H9 (cell line): ENCODE measurements at regions not wholly inside any gene's neighbourhood (a gene's known extent, or its start where the extent isn't known, plus 50 kb on each side); places are given as distances from the start of the nearest gene placed in this dataset.

ENCODE experiments used
- DNase-seq: peaks from one replicate; pipeline ENCODE4 v3.0.0-alpha.2; 2017
- H2AFZ ChIP-seq: one replicate; pipeline ENCODE4 v1.6.1; 2013; ENCODE audit warnings: mild to moderate bottlenecking, low read length, control low read depth, moderate library complexity
- H2AK5ac ChIP-seq: 2 replicates; pipeline ENCODE4 v1.6.1; 2013; ENCODE audit warnings: low read length, control low read depth, mixed read lengths; ENCODE audit not compliant: insufficient read length
- H2BK120ac ChIP-seq: one replicate; pipeline ENCODE4 v1.6.1; 2013; ENCODE audit warnings: low read depth, mild to moderate bottlenecking, low read length, control low read depth, inconsistent platforms; ENCODE audit not compliant: poor library complexity, severe bottlenecking
- H2BK12ac ChIP-seq: 2 replicates; pipeline ENCODE4 v1.6.1; 2013; ENCODE audit warnings: low read length, control low read depth, mixed read lengths, low read depth; ENCODE audit not compliant: insufficient read length
- H2BK15ac ChIP-seq: 2 replicates; pipeline ENCODE4 v1.6.1; 2013; ENCODE audit warnings: low read depth, low read length, control low read depth
- H2BK20ac ChIP-seq: one replicate; pipeline ENCODE4 v1.6.1; 2013; ENCODE audit warnings: low read depth, mild to moderate bottlenecking, low read length, control low read depth, inconsistent platforms; ENCODE audit not compliant: poor library complexity, severe bottlenecking
- H2BK5ac ChIP-seq: 2 replicates; pipeline ENCODE4 v1.6.1; 2013; ENCODE audit warnings: low read length, control low read depth, mixed read lengths; ENCODE audit not compliant: insufficient read length
- H3K14ac ChIP-seq: 2 replicates; pipeline ENCODE4 v1.6.1; 2013; ENCODE audit warnings: low read length, control low read depth; ENCODE audit not compliant: insufficient read depth
- H3K18ac ChIP-seq: 2 replicates; pipeline ENCODE4 v1.6.1; 2013; ENCODE audit warnings: low read depth, mild to moderate bottlenecking, mixed read lengths, low read length, control low read depth; ENCODE audit not compliant: insufficient read length
- H3K23ac ChIP-seq: 2 replicates; pipeline ENCODE4 v1.6.1; 2013; ENCODE audit warnings: low read length, control low read depth, mixed read lengths, low read depth; ENCODE audit not compliant: insufficient read length
- H3K23me2 ChIP-seq: 2 replicates; pipeline ENCODE4 v1.6.1; 2013; ENCODE audit warnings: low read depth, mild to moderate bottlenecking, mixed read lengths, low read length, control low read depth; ENCODE audit not compliant: insufficient read length, poor library complexity, severe bottlenecking
- H3K27ac ChIP-seq: 2 replicates; pipeline ENCODE4 v1.5.1; 2013; ENCODE audit warnings: low read length, control low read depth, mixed read lengths, low read depth; ENCODE audit not compliant: insufficient read length
- H3K27me3 ChIP-seq: 2 replicates; pipeline ENCODE4 v1.6.1; 2013; ENCODE audit warnings: low read length, control low read depth, inconsistent platforms; ENCODE audit not compliant: insufficient read depth
- H3K4ac ChIP-seq: 2 replicates; pipeline ENCODE4 v1.6.1; 2013; ENCODE audit warnings: low read depth, mild to moderate bottlenecking, control low read depth, inconsistent platforms, low read length, moderate library complexity
- H3K4me1 ChIP-seq: 2 replicates; pipeline ENCODE4 v1.6.1; 2013; ENCODE audit warnings: low read length, control low read depth, inconsistent platforms; ENCODE audit not compliant: insufficient read depth
- H3K4me2 ChIP-seq: 2 replicates; pipeline ENCODE4 v1.6.1; 2013; ENCODE audit warnings: low read length, control low read depth, mixed read lengths; ENCODE audit not compliant: insufficient read length, insufficient read depth
- H3K56ac ChIP-seq: 2 replicates; pipeline ENCODE4 v1.6.1; 2013; ENCODE audit warnings: low read depth, mild to moderate bottlenecking, mixed read lengths, low read length, control low read depth; ENCODE audit not compliant: insufficient read length
- H3K79me1 ChIP-seq: 2 replicates; pipeline ENCODE4 v1.6.1; 2013; ENCODE audit warnings: low read depth, mild to moderate bottlenecking, moderate library complexity, low read length, control low read depth, inconsistent platforms; ENCODE audit not compliant: insufficient read depth, poor library complexity, severe bottlenecking
- H3K79me2 ChIP-seq: 2 replicates; pipeline ENCODE4 v1.6.1; 2013; ENCODE audit warnings: low read length, control low read depth, inconsistent platforms; ENCODE audit not compliant: insufficient read depth
- H3K9ac ChIP-seq: 2 replicates; pipeline ENCODE4 v1.6.1; 2013; ENCODE audit warnings: low read length, control low read depth, mixed read lengths; ENCODE audit not compliant: insufficient read length; ENCODE audit errors: extremely low read depth
- H3K9me3 ChIP-seq: one replicate; pipeline ENCODE4 v1.6.1; 2013; ENCODE audit warnings: low read depth, low read length, inconsistent platforms; ENCODE audit not compliant: control insufficient read depth
- H3T11ph ChIP-seq: one replicate; pipeline ENCODE4 v1.6.1; 2013; ENCODE audit warnings: mild to moderate bottlenecking, low read length, control low read depth, inconsistent platforms
- H4K20me1 ChIP-seq: one replicate; pipeline ENCODE4 v1.6.1; 2013; ENCODE audit not compliant: control insufficient read depth, insufficient read length, insufficient read depth
- H4K5ac ChIP-seq: 2 replicates; pipeline ENCODE4 v1.6.1; 2013; ENCODE audit warnings: low read depth, mild to moderate bottlenecking, mixed read lengths, low read length, control low read depth; ENCODE audit not compliant: insufficient read length
- H4K8ac ChIP-seq: replicated peaks from 2 replicates; pipeline ENCODE4 v1.6.1; 2013; ENCODE audit warnings: low read length, control low read depth, mixed read lengths, low read depth; ENCODE audit not compliant: insufficient read length
- H4K91ac ChIP-seq: 2 replicates; pipeline ENCODE4 v1.6.1; 2013; ENCODE audit warnings: low read depth, mild to moderate bottlenecking, moderate library complexity, mixed read lengths, low read length, control low read depth; ENCODE audit not compliant: insufficient read length
- H3K27ac Mint-ChIP-seq, 3 experiments: 2 replicates in 2 of 3; 3 replicates in 1 of 3; pipeline ENCODE4 v1.8.0; 2020 to 2021; ENCODE audit warnings: mixed read lengths in 3 of 3, mild to moderate bottlenecking in 1 of 3, moderate library complexity in 1 of 3
- H3K27me3 Mint-ChIP-seq: 2 replicates; pipeline ENCODE4 v1.8.0; 2021; ENCODE audit warnings: low read depth, mild to moderate bottlenecking, moderate library complexity, mixed read lengths
- H3K36me3 Mint-ChIP-seq, 3 experiments: 2 replicates in 2 of 3; 3 replicates in 1 of 3; pipeline ENCODE4 v1.8.0; 2020 to 2021; ENCODE audit warnings: low read depth in 3 of 3, mixed read lengths in 3 of 3; ENCODE audit not compliant: insufficient read depth in 1 of 3
- H3K4me1 Mint-ChIP-seq, 2 experiments: 2 replicates each; pipeline ENCODE4 v1.8.0; 2020; ENCODE audit warnings: mixed read lengths in 2 of 2
- H3K4me3 Mint-ChIP-seq, 2 experiments: 2 replicates in 1 of 2; 3 replicates in 1 of 2; pipeline ENCODE4 v1.8.0; 2020 to 2021; ENCODE audit warnings: mild to moderate bottlenecking in 2 of 2, mixed read lengths in 2 of 2, moderate library complexity in 1 of 2
- H3K9me3 Mint-ChIP-seq, 2 experiments: 2 replicates in 1 of 2; 3 replicates in 1 of 2; pipeline ENCODE4 v1.8.0; 2020; ENCODE audit warnings: mild to moderate bottlenecking in 2 of 2, mixed read lengths in 2 of 2, moderate library complexity in 1 of 2
- WGBS: extraction: QIAGEN DNeasy Blood & Tissue Kit; methylation state at CpG from one replicate; pipeline ENCODE4 v1.1.7; 2013; ENCODE audit warnings: missing lambda C conversion rate, low lambda C conversion rate, mixed read lengths; ENCODE audit not compliant: insufficient read length; ENCODE audit errors: extremely low coverage; 5-methylcytosine and 5-hydroxymethylcytosine counted together
- TF ChIP-seq, protein P1 (sequence below): fragments of 200-600 bp; sonication (generic); conservative IDR thresholded peaks from 3 replicates; pipeline ENCODE4 v1.8.0; 2021; ENCODE audit warnings: antibody characterized with exemption, mild to moderate bottlenecking

DNA sequence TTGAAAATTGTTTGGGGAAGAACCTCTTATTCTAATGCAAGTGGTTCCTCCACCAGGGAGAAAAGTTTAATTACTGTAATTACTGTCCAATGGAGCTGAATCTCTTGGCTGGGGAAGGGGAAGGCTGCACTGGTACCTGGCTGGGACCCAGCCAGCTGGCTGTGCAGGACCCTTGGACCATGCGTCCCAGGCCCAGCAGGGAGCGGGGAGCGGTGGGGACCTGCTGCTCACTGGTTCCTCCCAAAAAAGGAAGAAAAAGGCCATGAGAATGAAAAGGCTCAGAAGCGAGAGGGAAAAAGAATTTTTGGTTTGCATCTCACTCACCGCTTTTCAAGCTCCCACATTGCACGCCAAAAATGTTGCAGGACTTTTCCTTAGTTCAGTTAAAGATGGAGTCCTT, 333.5 kb downstream of the FAM47B start:
- Mint-ChIP-seq H3K4me1 (0 out of 4 replicates have a peak, but pooled peaks cover 0 to 3% of the 10 kb centered on the region in 2 experiments), H3K9me3 (peaks cover 52 to 53% of the 10 kb centered on the region in 2 experiments), H3K4me3 (no peak overlapping the region), H3K36me3 (peaks cover 0 to 5% (median 0%) of the 10 kb centered on the region in 3 experiments; a peak in 1 of 7 replicates), H3K27ac (no peak overlapping the region; a peak in 1 of 7 replicates), H3K27me3 (no peaks in the 10 kb centered on the region; the same call in 1 of the 2 replicates)
- H2BK5ac ChIP-seq: no peak overlapping the region
- TF ChIP-seq, protein P1, sequence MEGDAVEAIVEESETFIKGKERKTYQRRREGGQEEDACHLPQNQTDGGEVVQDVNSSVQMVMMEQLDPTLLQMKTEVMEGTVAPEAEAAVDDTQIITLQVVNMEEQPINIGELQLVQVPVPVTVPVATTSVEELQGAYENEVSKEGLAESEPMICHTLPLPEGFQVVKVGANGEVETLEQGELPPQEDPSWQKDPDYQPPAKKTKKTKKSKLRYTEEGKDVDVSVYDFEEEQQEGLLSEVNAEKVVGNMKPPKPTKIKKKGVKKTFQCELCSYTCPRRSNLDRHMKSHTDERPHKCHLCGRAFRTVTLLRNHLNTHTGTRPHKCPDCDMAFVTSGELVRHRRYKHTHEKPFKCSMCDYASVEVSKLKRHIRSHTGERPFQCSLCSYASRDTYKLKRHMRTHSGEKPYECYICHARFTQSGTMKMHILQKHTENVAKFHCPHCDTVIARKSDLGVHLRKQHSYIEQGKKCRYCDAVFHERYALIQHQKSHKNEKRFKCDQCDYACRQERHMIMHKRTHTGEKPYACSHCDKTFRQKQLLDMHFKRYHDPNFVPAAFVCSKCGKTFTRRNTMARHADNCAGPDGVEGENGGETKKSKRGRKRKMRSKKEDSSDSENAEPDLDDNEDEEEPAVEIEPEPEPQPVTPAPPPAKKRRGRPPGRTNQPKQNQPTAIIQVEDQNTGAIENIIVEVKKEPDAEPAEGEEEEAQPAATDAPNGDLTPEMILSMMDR: no peak
- no peak overlapping the region for H3K18ac ChIP-seq
- no peak overlapping the region for H3K56ac ChIP-seq
- no peak overlapping the region for H3K27ac ChIP-seq
- DNase-seq: no peak
- H4K8ac ChIP-seq: no peak overlapping the region
- no peak overlapping the region for H4K5ac ChIP-seq
- H3K27me3 ChIP-seq: no peaks in the 10 kb centered on the region
- H3K9me3 ChIP-seq: no peaks in the 10 kb centered on the region
- no peak overlapping the region for H2AK5ac ChIP-seq
- no peak overlapping the region for H3K14ac ChIP-seq
- no peaks in the 10 kb centered on the region for H3K23me2 ChIP-seq
- no peaks in the 10 kb centered on the region for H3K79me1 ChIP-seq
- H2AFZ ChIP-seq: no peak overlapping the region
- H2BK15ac ChIP-seq: no peak overlapping the region
- WGBS: no CpG with 5 or more reads among the region's 6 CpGs
- H3K4me2 ChIP-seq: no peak overlapping the region
- H3K9ac ChIP-seq: no peak overlapping the region
- no peak overlapping the region for H2BK12ac ChIP-seq
- no peaks in the 10 kb centered on the region for H3K4me1 ChIP-seq
- H3K23ac ChIP-seq: no peak overlapping the region
- H4K91ac ChIP-seq: no peak overlapping the region
- no peak overlapping the region for H3K4ac ChIP-seq
- H3K79me2 ChIP-seq: no peaks in the 10 kb centered on the region
- H2BK120ac ChIP-seq: no peak overlapping the region
- H4K20me1 ChIP-seq: no peaks in the 10 kb centered on the region
- H3T11ph ChIP-seq: no peak overlapping the region
- H2BK20ac ChIP-seq: no peak overlapping the region
